HepG2 (cell line): ENCODE measurements at regions not wholly inside any gene's neighbourhood (a gene's known extent, or its start where the extent isn't known, plus 50 kb on each side); places are given as distances from the start of the nearest gene placed in this dataset.

Source experiments
- ATAC-seq: fragments of 200-7000 bp; cut with Tn5 transposase; 3 replicates; pipeline ENCODE4 v1.9.1; 2020; ENCODE audit warnings: mild to moderate bottlenecking, moderate library complexity
- BruUV-seq: library from RNA; stranded (reverse); fragments of 400-500 nt; replicated peaks from 2 replicates; lab custom pipeline; 2021; lab: Mats Ljungman, UMichigan
- CTCF ChIA-PET: fragments of 300-600 bp; formaldehyde crosslinking; extraction: SDS; loops from one replicate; lab custom pipeline; 2021; ENCODE audit warnings: low total read pairs, inconsistent platforms, low intra/inter-chr PET ratio; lab: Yijun Ruan, JAX
- POLR2A ChIA-PET: fragments of 350-600 bp; sonication (Branson Sonifier 250); formaldehyde crosslinking; loops from one replicate; lab custom pipeline; 2020; ENCODE audit warnings: antibody characterized with exemption, inconsistent platforms; lab: Yijun Ruan, JAX
- DNase-seq: peaks from one replicate; pipeline ENCODE4 v3.0.0-alpha.2; 2015; ENCODE audit warnings: low spot score
- FAIRE-seq: peaks from 3 replicates; lab custom pipeline; 2011; peaks lifted over from hg19 to GRCh38; lab: Jason Lieb, UNC
- H2AFZ ChIP-seq: one replicate; pipeline ENCODE4 v1.6.1; 2011; ENCODE audit warnings: low read length, inconsistent platforms
- H3K27ac ChIP-seq: fragments of 300-600 bp; 3 replicates; pipeline ENCODE4 v1.8.0; 2011; ENCODE audit warnings: mixed run types, mild to moderate bottlenecking, mixed read lengths, low read length, inconsistent platforms; ENCODE audit not compliant: insufficient read depth; ENCODE audit errors: extremely low read length
- H3K27me3 ChIP-seq, 2 experiments: fragments of 200-600 bp in 1 of 2; 2 replicates in 1 of 2; 3 replicates in 1 of 2; pipeline versions ENCODE4 v1.6.0 to v1.8.0; 2011; ENCODE audit warnings: low read length in 2 of 2, mild to moderate bottlenecking in 2 of 2, moderate library complexity in 2 of 2, inconsistent platforms in 1 of 2; ENCODE audit not compliant: insufficient read depth in 2 of 2, control insufficient read depth in 1 of 2
- H3K36me3 ChIP-seq, 2 experiments: fragments of 200-600 bp in 1 of 2; replicated peaks in 1 of 2; 2 replicates in 1 of 2; 3 replicates in 1 of 2; pipeline versions ENCODE4 v1.5.1 to v1.8.0; 2011; ENCODE audit warnings: low read length in 2 of 2, inconsistent platforms in 1 of 2; ENCODE audit not compliant: insufficient read depth in 2 of 2, control insufficient read depth in 1 of 2
- H3K4me1 ChIP-seq: 2 replicates; pipeline ENCODE4 v1.5.1; 2012; ENCODE audit warnings: low read length, inconsistent platforms; ENCODE audit not compliant: insufficient read depth
- H3K4me2 ChIP-seq: 2 replicates; pipeline ENCODE4 v1.6.0; 2011; ENCODE audit warnings: low read depth, low read length, inconsistent platforms
- H3K4me3 ChIP-seq, 3 experiments: fragments of 200-600 bp in 1 of 3; sonication (generic), shearing (Covaris generic) in 1 of 3; replicated peaks in 1 of 3; 2 replicates each; pipeline ENCODE4 v1.5.1; 2011 to 2016; ENCODE audit warnings: low read length in 3 of 3, inconsistent platforms in 2 of 3, low read depth in 2 of 3, mild to moderate bottlenecking in 2 of 3, control low read depth in 1 of 3, mixed read lengths in 1 of 3; ENCODE audit not compliant: insufficient read depth in 1 of 3
- H3K79me2 ChIP-seq: one replicate; pipeline ENCODE4 v1.6.1; 2011; ENCODE audit warnings: low read length, inconsistent platforms; ENCODE audit not compliant: insufficient read depth
- H3K9ac ChIP-seq: 2 replicates; pipeline ENCODE4 v1.6.0; 2011; ENCODE audit warnings: mild to moderate bottlenecking, low read depth, low read length, inconsistent platforms; ENCODE audit not compliant: insufficient read depth
- H3K9me3 ChIP-seq: 2 replicates; pipeline ENCODE4 v1.5.1; 2012; ENCODE audit warnings: mild to moderate bottlenecking, low read length
- H4K20me1 ChIP-seq: 2 replicates; pipeline ENCODE4 v1.6.0; 2011; ENCODE audit warnings: inconsistent platforms, mild to moderate bottlenecking, low read length, moderate library complexity; ENCODE audit not compliant: insufficient read depth
- CBFB ChIP-seq: sonication (generic); formaldehyde crosslinking; IDR thresholded peaks from 2 replicates; pipeline ENCODE4 v1.4.0; 2020; ENCODE audit warnings: missing genetic modification reagents
- CCDC6 ChIP-seq: sonication (generic); formaldehyde crosslinking; IDR thresholded peaks from 2 replicates; pipeline ENCODE4 v1.8.1; 2022; ENCODE audit warnings: mild to moderate bottlenecking, missing genetic modification reagents, moderate library complexity
- PREB ChIP-seq: sonication (generic); formaldehyde crosslinking; IDR thresholded peaks from 2 replicates; pipeline ENCODE4 v1.4.0; 2020; ENCODE audit warnings: missing genetic modification reagents
- RAD21 ChIP-seq: fragments of 450-650 bp; formaldehyde crosslinking; IDR thresholded peaks from 2 replicates; pipeline ENCODE4 v1.5.0; 2020; ENCODE audit warnings: mild to moderate bottlenecking
- SKIL ChIP-seq: sonication (generic); formaldehyde crosslinking; IDR thresholded peaks from 2 replicates; pipeline ENCODE4 v1.8.0; 2022; ENCODE audit warnings: missing genetic modification reagents, mild to moderate bottlenecking, moderate library complexity, borderline replicate concordance
- TBX3 ChIP-seq: fragments of 450-650 bp; IDR thresholded peaks from 2 replicates; pipeline ENCODE4 v1.6.1; 2017; ENCODE audit warnings: antibody characterized with exemption, mild to moderate bottlenecking, inconsistent platforms, borderline replicate concordance
- ZBTB7A ChIP-seq: sonication (generic); formaldehyde crosslinking; IDR thresholded peaks from 2 replicates; pipeline ENCODE4 v1.8.0; 2022; ENCODE audit warnings: mild to moderate bottlenecking, missing genetic modification reagents
- ZNF556 ChIP-seq: sonication (generic); formaldehyde crosslinking; IDR thresholded peaks from 2 replicates; pipeline ENCODE4 v1.4.0; 2020; ENCODE audit warnings: mild to moderate bottlenecking, missing genetic modification reagents, borderline replicate concordance
- ZNF615 ChIP-seq: sonication (generic); formaldehyde crosslinking; IDR thresholded peaks from 2 replicates; pipeline ENCODE4 v1.5.0; 2020; ENCODE audit warnings: mild to moderate bottlenecking, missing genetic modification reagents, borderline replicate concordance
- WGBS: methylation state at CpG from one replicate; pipeline ENCODE4 v1.1.6; 2017; ENCODE audit warnings: low lambda C conversion rate; 5-methylcytosine and 5-hydroxymethylcytosine counted together
- in situ Hi-C: cut with HindIII; loops from 2 replicates; pipeline ENCODE4 v1.10.0; 2017; ENCODE audit warnings: low pct_unique_long_range_greater_than_20kb; ENCODE audit not compliant: extremely low pct_ligation_motif_present
- intact Hi-C: fragments of 100-400 bp; cut with micrococcal nuclease; formaldehyde crosslinking; loops from one replicate; pipeline ENCODE4 v1.10.0; 2022; ENCODE audit not compliant: unreplicated experiment
- TF ChIP-seq, protein P1 (sequence below): sonication (generic); formaldehyde crosslinking; IDR thresholded peaks from 2 replicates; pipeline ENCODE4 v1.5.1; 2020; ENCODE audit warnings: missing genetic modification reagents, mild to moderate bottlenecking, borderline replicate concordance
- TF ChIP-seq, protein P2 (sequence below): sonication (generic); formaldehyde crosslinking; conservative IDR thresholded peaks from 2 replicates; pipeline ENCODE4 v1.8.0; 2022; ENCODE audit warnings: missing genetic modification reagents

GRCh38 chr2:61633250-61633649, 95.1 kb upstream of the XPO1 start:
- in situ Hi-C loops = no loop called here
- CTCF ChIA-PET = no interaction called here

More at GRCh38 chr2:61633250-61633649, 95.1 kb upstream of the XPO1 start:
- Histone ChIP-seq H3K4me1 (peaks cover 35% of the 10 kb centered on the region), H3K4me2 (no peak overlapping the region), H2AFZ (no peak overlapping the region), H3K36me3 (no peaks in the 10 kb centered on the region), H3K4me3 (no peak overlapping the region), H3K79me2 (no peaks in the 10 kb centered on the region), H3K9ac (no peak overlapping the region), H3K27me3 (no peaks in the 10 kb centered on the region), H3K9me3 (no peaks in the 10 kb centered on the region), H4K20me1 (no peaks in the 10 kb centered on the region), H3K27ac (no peak overlapping the region)
- no peak for ATAC-seq
- POLR2A ChIA-PET = no interaction called here
- intact Hi-C loops = loop anchor here (5.0 kb wide), 1 partner anchor 96 kb away; the partner anchor contains the start of gene XPO1
- no peak for FAIRE-seq
- WGBS = 74% methylated on average over 2 of the region's 2 CpGs
- no peak for DNase-seq
- BruUV-seq = no TSS peak
- TF ChIP-seq PREB (CRISPR knock-in tag) (no peak), ZNF615 (CRISPR knock-in tag) (no peak), CCDC6 (CRISPR knock-in tag) (no peak), CBFB (no peak), RAD21 (CRISPR knock-in tag) (no peak), SKIL (CRISPR knock-in tag) (no peak), ZNF556 (CRISPR knock-in tag) (no peak), ZBTB7A (CRISPR knock-in tag) (no peak), TBX3 (no peak)
- TF ChIP-seq, protein P1, sequence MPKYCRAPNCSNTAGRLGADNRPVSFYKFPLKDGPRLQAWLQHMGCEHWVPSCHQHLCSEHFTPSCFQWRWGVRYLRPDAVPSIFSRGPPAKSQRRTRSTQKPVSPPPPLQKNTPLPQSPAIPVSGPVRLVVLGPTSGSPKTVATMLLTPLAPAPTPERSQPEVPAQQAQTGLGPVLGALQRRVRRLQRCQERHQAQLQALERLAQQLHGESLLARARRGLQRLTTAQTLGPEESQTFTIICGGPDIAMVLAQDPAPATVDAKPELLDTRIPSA (CRISPR knock-in tag) = no peak
- TF ChIP-seq, protein P2, sequence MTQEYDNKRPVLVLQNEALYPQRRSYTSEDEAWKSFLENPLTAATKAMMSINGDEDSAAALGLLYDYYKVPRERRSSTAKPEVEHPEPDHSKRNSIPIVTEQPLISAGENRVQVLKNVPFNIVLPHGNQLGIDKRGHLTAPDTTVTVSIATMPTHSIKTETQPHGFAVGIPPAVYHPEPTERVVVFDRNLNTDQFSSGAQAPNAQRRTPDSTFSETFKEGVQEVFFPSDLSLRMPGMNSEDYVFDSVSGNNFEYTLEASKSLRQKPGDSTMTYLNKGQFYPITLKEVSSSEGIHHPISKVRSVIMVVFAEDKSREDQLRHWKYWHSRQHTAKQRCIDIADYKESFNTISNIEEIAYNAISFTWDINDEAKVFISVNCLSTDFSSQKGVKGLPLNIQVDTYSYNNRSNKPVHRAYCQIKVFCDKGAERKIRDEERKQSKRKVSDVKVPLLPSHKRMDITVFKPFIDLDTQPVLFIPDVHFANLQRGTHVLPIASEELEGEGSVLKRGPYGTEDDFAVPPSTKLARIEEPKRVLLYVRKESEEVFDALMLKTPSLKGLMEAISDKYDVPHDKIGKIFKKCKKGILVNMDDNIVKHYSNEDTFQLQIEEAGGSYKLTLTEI = no peak
